ENCODE measurements at regions not wholly inside any gene's neighbourhood (a gene's known extent, or its start where the extent isn't known, plus 50 kb on each side); places are given as distances from the start of the nearest gene placed in this dataset.

DNA sequence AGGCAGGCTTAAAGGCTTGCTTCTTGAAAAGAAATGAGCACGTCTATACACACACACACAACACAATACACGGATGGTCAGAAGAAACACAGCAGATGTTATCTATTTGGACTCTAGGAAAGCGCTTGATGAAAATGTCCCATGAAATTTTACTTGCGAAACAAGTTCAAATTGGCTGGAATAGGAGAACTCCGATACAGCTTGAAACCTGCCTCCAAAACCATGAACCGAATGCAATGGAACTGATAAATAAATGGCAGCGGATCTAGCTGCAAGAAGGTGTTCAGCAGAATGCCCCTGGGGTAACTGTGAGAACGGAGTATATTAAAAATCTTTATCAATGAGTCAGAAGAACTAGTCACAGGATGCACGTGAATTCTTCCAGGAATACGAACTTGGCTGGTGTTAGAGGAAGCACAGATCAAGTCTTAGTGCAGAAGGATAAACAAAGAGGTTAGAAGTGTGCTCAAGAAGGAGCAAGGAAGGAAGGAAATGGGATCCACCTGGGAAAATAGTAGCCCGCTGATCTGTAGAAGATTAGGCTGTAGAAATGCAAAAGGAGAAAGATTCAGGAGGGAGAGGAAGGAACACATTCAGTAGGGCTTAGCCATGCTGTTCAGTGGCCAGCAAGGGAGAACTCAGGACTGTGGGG lies 142.0 kb upstream of the PRKCQ start (continued):
- TF ChIP-seq, protein P1, sequence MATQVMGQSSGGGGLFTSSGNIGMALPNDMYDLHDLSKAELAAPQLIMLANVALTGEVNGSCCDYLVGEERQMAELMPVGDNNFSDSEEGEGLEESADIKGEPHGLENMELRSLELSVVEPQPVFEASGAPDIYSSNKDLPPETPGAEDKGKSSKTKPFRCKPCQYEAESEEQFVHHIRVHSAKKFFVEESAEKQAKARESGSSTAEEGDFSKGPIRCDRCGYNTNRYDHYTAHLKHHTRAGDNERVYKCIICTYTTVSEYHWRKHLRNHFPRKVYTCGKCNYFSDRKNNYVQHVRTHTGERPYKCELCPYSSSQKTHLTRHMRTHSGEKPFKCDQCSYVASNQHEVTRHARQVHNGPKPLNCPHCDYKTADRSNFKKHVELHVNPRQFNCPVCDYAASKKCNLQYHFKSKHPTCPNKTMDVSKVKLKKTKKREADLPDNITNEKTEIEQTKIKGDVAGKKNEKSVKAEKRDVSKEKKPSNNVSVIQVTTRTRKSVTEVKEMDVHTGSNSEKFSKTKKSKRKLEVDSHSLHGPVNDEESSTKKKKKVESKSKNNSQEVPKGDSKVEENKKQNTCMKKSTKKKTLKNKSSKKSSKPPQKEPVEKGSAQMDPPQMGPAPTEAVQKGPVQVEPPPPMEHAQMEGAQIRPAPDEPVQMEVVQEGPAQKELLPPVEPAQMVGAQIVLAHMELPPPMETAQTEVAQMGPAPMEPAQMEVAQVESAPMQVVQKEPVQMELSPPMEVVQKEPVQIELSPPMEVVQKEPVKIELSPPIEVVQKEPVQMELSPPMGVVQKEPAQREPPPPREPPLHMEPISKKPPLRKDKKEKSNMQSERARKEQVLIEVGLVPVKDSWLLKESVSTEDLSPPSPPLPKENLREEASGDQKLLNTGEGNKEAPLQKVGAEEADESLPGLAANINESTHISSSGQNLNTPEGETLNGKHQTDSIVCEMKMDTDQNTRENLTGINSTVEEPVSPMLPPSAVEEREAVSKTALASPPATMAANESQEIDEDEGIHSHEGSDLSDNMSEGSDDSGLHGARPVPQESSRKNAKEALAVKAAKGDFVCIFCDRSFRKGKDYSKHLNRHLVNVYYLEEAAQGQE (IDR thresholded peaks at IDR 0.05; ENCODE audit: low read depth), result no peak
- TF ChIP-seq ELF1 (IDR thresholded peaks at IDR 0.05; ENCODE audit: borderline replicate concordance, low read depth), result 0 out of 2 replicates have a peak, but pooled peaks have one; percentile 24
- no peak for TF ChIP-seq EGR1 (IDR thresholded peaks at IDR 0.05; ENCODE audit: low read depth)

DNA sequence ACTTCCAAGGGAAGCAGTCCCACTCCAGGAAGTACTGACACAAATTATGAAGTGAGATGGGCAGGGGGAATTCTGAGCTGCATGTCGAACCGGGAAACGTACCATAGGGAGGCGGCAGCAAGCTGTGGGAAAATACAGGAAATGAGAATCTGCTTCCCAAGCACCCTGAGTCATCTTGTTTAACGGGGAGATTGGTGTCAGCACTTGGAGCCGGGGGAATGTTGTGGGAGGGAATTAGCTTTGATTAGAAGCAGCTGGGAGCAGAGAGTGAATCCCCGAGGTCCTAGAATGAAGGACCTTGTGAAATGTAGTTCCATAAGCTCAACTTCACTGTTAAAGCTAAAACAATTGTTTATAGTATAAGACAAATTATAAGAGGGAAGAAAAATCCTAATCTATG lies 141.4 kb upstream of the PRKCQ start:
- peaks cover 18 to 30% of the 10 kb centered on the region in 2 experiments for H3K4me1 ChIP-seq (ENCODE audit: control insufficient read depth in 1 of 2, insufficient read depth in 2 of 2, low read length in 2 of 2)
- H4K20me1 ChIP-seq (ENCODE audit: insufficient read depth), result no peaks in the 10 kb centered on the region
- H2AFZ ChIP-seq (ENCODE audit: low read depth, low read length, poor library complexity, severe bottlenecking), result peak overlapping the region; percentile 89
- ChIA-PET POLR2A (interaction anchor here (0.8 to 1.4 kb wide), 4 partner anchors 11 to 27 kb away, joined by 3 to 6 read pairs (median 4); no protein-coding TSS in a partner anchor), RAD21 (ENCODE audit: low non-redundant PET in 1 of 2, low total read pairs in 2 of 2, uncharacterized antibody in 2 of 2, unreplicated experiment in 2 of 2) (no interaction called here), CTCF (interaction anchor here (0.7 to 1.0 kb wide), 2 partner anchors 20 to 43 kb away, joined by 3 to 4 read pairs; no protein-coding TSS in a partner anchor)
- BruUV-seq (replicated peaks), result no TSS peak
- intact Hi-C loops (cut with micrococcal nuclease), result no loop called here
- H3K9me3 ChIP-seq (ENCODE audit: control insufficient read depth in 1 of 2, insufficient read depth in 1 of 2, low read depth in 1 of 2, low read length in 2 of 2), result no peaks in the 10 kb centered on the region
- TF ChIP-seq JUND (IDR thresholded peaks at IDR 0.05), result peak; percentile 48
- peak; percentile 44; the same call in 1 of the 2 replicates for TF ChIP-seq MAX (IDR thresholded peaks at IDR 0.05)
- TF ChIP-seq, protein P2, sequence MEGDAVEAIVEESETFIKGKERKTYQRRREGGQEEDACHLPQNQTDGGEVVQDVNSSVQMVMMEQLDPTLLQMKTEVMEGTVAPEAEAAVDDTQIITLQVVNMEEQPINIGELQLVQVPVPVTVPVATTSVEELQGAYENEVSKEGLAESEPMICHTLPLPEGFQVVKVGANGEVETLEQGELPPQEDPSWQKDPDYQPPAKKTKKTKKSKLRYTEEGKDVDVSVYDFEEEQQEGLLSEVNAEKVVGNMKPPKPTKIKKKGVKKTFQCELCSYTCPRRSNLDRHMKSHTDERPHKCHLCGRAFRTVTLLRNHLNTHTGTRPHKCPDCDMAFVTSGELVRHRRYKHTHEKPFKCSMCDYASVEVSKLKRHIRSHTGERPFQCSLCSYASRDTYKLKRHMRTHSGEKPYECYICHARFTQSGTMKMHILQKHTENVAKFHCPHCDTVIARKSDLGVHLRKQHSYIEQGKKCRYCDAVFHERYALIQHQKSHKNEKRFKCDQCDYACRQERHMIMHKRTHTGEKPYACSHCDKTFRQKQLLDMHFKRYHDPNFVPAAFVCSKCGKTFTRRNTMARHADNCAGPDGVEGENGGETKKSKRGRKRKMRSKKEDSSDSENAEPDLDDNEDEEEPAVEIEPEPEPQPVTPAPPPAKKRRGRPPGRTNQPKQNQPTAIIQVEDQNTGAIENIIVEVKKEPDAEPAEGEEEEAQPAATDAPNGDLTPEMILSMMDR (IDR thresholded peaks at IDR 0.05 in 2 of 3, conservative IDR thresholded peaks at IDR 0.05 in 1 of 3; ENCODE audit: borderline replicate concordance in 1 of 3, insufficient read depth in 1 of 3, low read depth in 2 of 3, low read length in 2 of 3), result peak in 2 of 3 experiments; percentile 14 to 35; a peak in 3 of 6 replicates
- TF ChIP-seq RAD21 (IDR thresholded peaks at IDR 0.05; ENCODE audit: low read depth), result peak; percentile 64
- TF ChIP-seq FOSL1 (IDR thresholded peaks at IDR 0.05; ENCODE audit: low read depth), result peak; percentile 19; the same call in 1 of the 2 replicates
- TF ChIP-seq EZH2 (IDR thresholded peaks at IDR 0.05), result no peak
- TF ChIP-seq, protein P1 (IDR thresholded peaks at IDR 0.05; ENCODE audit: low read depth), result no peak
- TF ChIP-seq SP1 (IDR thresholded peaks at IDR 0.05; ENCODE audit: low read depth), result peak; percentile 23
- TF ChIP-seq ZFX (IDR thresholded peaks at IDR 0.05), result no peak
- no peak for TF ChIP-seq POLR2AphosphoS5 (IDR thresholded peaks at IDR 0.05; ENCODE audit: low read depth, low read length)
- H3K36me3 ChIP-seq (ENCODE audit: control insufficient read depth in 1 of 2, insufficient read depth in 2 of 2, low read length in 2 of 2), result no peaks in the 10 kb centered on the region
- H3K9me2 ChIP-seq (ENCODE audit: insufficient read depth), result no peaks in the 10 kb centered on the region
- no peaks in the 10 kb centered on the region for H3K79me2 ChIP-seq (ENCODE audit: insufficient read depth, low read length)
- H3K9ac ChIP-seq (ENCODE audit: low read length), result peak overlapping the region; percentile 54
- DNase-seq (ENCODE audit: low read depth, low spot score), result peak; percentile 37
- H3K27me3 ChIP-seq (ENCODE audit: insufficient read depth, low read length), result no peaks in the 10 kb centered on the region
- ATAC-seq, result peak; percentile 72
- peak overlapping the region; percentile 63; the same call in 1 of the 2 replicates for H3K27ac ChIP-seq (ENCODE audit: low read depth, low read length)
- peak overlapping the region; percentile 65 for H3K4me2 ChIP-seq (ENCODE audit: low read length)
- peak overlapping the region in 1 of 2 experiments; percentile 27; a peak in 3 of 4 replicates for H3K4me3 ChIP-seq (replicated peaks in 1 of 2; ENCODE audit: low read depth in 1 of 2, low read length in 2 of 2)

Data from HCT116 (cell line).